GM12864 (cell line): ENCODE measurements at regions not wholly inside any gene's neighbourhood (a gene's known extent, or its start where the extent isn't known, plus 50 kb on each side); places are given as distances from the start of the nearest gene placed in this dataset.

Experiments used
- DNase-seq: peaks from one replicate; pipeline ENCODE4 v3.0.0-alpha.2; 2011; ENCODE audit warnings: low read depth
- H3K4me3 ChIP-seq: 2 replicates; pipeline ENCODE4 v1.5.1; 2011; ENCODE audit warnings: mild to moderate bottlenecking, low read depth, low read length, control low read depth
- CTCF ChIP-seq: IDR thresholded peaks from 2 replicates; pipeline ENCODE4 v1.5.1; 2011; ENCODE audit warnings: low read depth, mild to moderate bottlenecking, moderate library complexity, low read length, control low read depth, inconsistent platforms; ENCODE audit errors: missing control alignments

- no peak for TF ChIP-seq CTCF
- no peak for DNase-seq
- no peak overlapping the region for H3K4me3 ChIP-seq
Observed at GRCh38 chr4:106690487-106690886, 321.9 kb upstream of the GIMD1 start.

- no peak for TF ChIP-seq CTCF
- no peak for DNase-seq
- H3K4me3 ChIP-seq, result no peak overlapping the region
Observed at GRCh38 chr4:106687026-106687425, 318.4 kb upstream of the GIMD1 start.

- no peak for TF ChIP-seq CTCF
Observed at GRCh38 chr4:106681381-106681921, 312.9 kb upstream of the GIMD1 start.

GRCh38 chr4:106679063-106679462 lies 310.5 kb upstream of the GIMD1 start:
- DNase-seq, result no peak
- TF ChIP-seq CTCF, result no peak
- H3K4me3 ChIP-seq, result no peak overlapping the region

More at GRCh38 chr4:106681381-106681921, 312.9 kb upstream of the GIMD1 start:
- no peak overlapping the region for H3K4me3 ChIP-seq
- DNase-seq, result no peak

- DNase-seq, result no peak
- no peak for TF ChIP-seq CTCF
- H3K4me3 ChIP-seq, result no peak overlapping the region
Observed at GRCh38 chr4:106677213-106677612, 308.6 kb upstream of the GIMD1 start.

GRCh38 chr4:106676173-106676921 lies 307.8 kb upstream of the GIMD1 start:
- H3K4me3 ChIP-seq, result no peak overlapping the region
- DNase-seq, result no peak
- no peak for TF ChIP-seq CTCF

- no peak overlapping the region for H3K4me3 ChIP-seq
- TF ChIP-seq CTCF, result no peak
- no peak for DNase-seq
Observed at GRCh38 chr4:106671716-106672115, 303.1 kb upstream of the GIMD1 start.
